ENCODE measurements at regions not wholly inside any gene's neighbourhood (a gene's known extent, or its start where the extent isn't known, plus 50 kb on each side); places are given as distances from the start of the nearest gene placed in this dataset.

DNA sequence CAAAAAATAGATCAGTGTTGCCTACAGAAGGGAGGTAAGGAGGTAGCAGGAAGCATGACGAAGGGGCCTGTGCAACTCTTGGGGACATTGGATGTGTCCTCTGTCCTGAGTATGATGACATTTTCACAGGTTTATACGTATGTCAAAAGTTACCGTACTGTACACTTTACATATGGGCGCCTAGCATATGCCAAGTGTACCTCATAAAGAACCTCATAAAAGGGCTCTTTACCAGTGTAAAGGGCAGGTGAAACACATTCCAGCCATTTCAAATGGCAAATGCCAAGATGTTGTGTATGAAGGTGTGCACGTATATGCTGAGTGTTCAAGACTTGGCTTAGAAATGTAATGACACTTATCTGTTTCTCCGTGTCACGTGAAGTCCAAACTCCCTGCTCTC lies 573.4 kb downstream of the EFNB2 start:
- Histone ChIP-seq H3K9ac (no peak overlapping the region), H3K4me1 (no peaks in the 10 kb centered on the region), H3K4me3 (no peak overlapping the region), H3K4me2 (no peak overlapping the region), H3K27me3 (no peaks in the 10 kb centered on the region), H3K9me3 (no peaks in the 10 kb centered on the region), H3K36me3 (no peaks in the 10 kb centered on the region), H3K27ac (no peak overlapping the region), H4K20me1 (no peaks in the 10 kb centered on the region)
- no peak for TF ChIP-seq Cebpa-rat (IDR thresholded peaks at IDR 0.05)

DNA sequence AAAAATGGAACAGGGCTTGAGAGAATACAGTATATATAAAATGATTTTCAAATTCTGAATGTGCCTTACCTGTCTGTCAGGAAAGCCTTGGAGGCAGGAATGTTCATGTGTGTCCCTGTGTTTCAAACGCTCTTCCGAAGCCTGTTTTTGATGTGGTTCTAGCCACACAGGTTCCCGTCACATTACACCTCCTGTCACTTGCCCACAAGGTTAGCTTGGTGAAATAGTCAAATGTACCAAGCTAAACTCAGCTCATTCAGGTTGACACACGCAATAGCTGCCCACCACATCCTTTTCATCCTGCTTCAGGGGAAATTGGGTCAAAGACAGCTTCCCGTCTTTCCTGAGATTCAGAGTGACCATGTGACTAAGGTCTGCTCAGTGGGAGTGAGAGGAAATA lies 574.0 kb downstream of the EFNB2 start:
- H3K36me3 ChIP-seq: no peaks in the 10 kb centered on the region
- H3K27me3 ChIP-seq: no peaks in the 10 kb centered on the region
- no peaks in the 10 kb centered on the region for H3K9me3 ChIP-seq
- no peaks in the 10 kb centered on the region for H4K20me1 ChIP-seq
- no peaks in the 10 kb centered on the region for H3K4me1 ChIP-seq
- no peak overlapping the region for H3K4me3 ChIP-seq
- no peak overlapping the region for H3K4me2 ChIP-seq
- no peak overlapping the region for H3K9ac ChIP-seq
- no peak for TF ChIP-seq Cebpa-rat (IDR thresholded peaks at IDR 0.05)
- H3K27ac ChIP-seq: no peak overlapping the region

GRCh38 chr13:105960326-105960725 lies 575.1 kb downstream of the EFNB2 start:
- Histone ChIP-seq H3K9ac (no peak overlapping the region), H3K36me3 (no peaks in the 10 kb centered on the region), H4K20me1 (no peaks in the 10 kb centered on the region), H3K9me3 (no peaks in the 10 kb centered on the region), H3K4me2 (no peak overlapping the region), H3K27ac (no peak overlapping the region), H3K4me3 (no peak overlapping the region), H3K27me3 (no peaks in the 10 kb centered on the region), H3K4me1 (no peaks in the 10 kb centered on the region)
- TF ChIP-seq Cebpa-rat (IDR thresholded peaks at IDR 0.05): no peak

- Histone ChIP-seq H3K4me3 (no peak overlapping the region), H3K27me3 (no peaks in the 10 kb centered on the region), H3K9ac (no peak overlapping the region), H3K4me2 (no peak overlapping the region), H3K9me3 (no peaks in the 10 kb centered on the region), H4K20me1 (no peaks in the 10 kb centered on the region), H3K36me3 (no peaks in the 10 kb centered on the region), H3K4me1 (no peaks in the 10 kb centered on the region), H3K27ac (no peak overlapping the region)
- TF ChIP-seq Cebpa-rat (IDR thresholded peaks at IDR 0.05): no peak
Observed at GRCh38 chr13:105959876-105960275, 575.6 kb downstream of the EFNB2 start.

GRCh38 chr13:105957769-105958438 lies 577.6 kb downstream of the EFNB2 start:
- Histone ChIP-seq H3K9me3 (no peaks in the 10 kb centered on the region), H3K4me1 (no peaks in the 10 kb centered on the region), H3K27ac (no peak overlapping the region), H4K20me1 (no peaks in the 10 kb centered on the region), H3K27me3 (no peaks in the 10 kb centered on the region), H3K4me2 (no peak overlapping the region), H3K9ac (no peak overlapping the region), H3K36me3 (no peaks in the 10 kb centered on the region), H3K4me3 (no peak overlapping the region)
- TF ChIP-seq Cebpa-rat (IDR thresholded peaks at IDR 0.05): no peak

- no peaks in the 10 kb centered on the region for H3K36me3 ChIP-seq
- no peak overlapping the region for H3K27ac ChIP-seq
- TF ChIP-seq Cebpa-rat (IDR thresholded peaks at IDR 0.05): no peak
- no peaks in the 10 kb centered on the region for H3K9me3 ChIP-seq
- H4K20me1 ChIP-seq: no peaks in the 10 kb centered on the region
- no peak overlapping the region for H3K4me2 ChIP-seq
- no peaks in the 10 kb centered on the region for H3K27me3 ChIP-seq
- no peak overlapping the region for H3K9ac ChIP-seq
- H3K4me1 ChIP-seq: no peaks in the 10 kb centered on the region
- H3K4me3 ChIP-seq: no peak overlapping the region
Observed at GRCh38 chr13:105956921-105957320, 578.5 kb downstream of the EFNB2 start.

- Histone ChIP-seq H4K20me1 (no peaks in the 10 kb centered on the region), H3K27ac (no peak overlapping the region), H3K36me3 (no peaks in the 10 kb centered on the region), H3K4me2 (no peak overlapping the region), H3K4me3 (no peak overlapping the region), H3K9me3 (no peaks in the 10 kb centered on the region), H3K27me3 (no peaks in the 10 kb centered on the region), H3K4me1 (no peaks in the 10 kb centered on the region), H3K9ac (no peak overlapping the region)
- TF ChIP-seq Cebpa-rat (IDR thresholded peaks at IDR 0.05): no peak
Observed at GRCh38 chr13:105952973-105953290, 582.5 kb downstream of the EFNB2 start.

GRCh38 chr13:105952233-105952972 lies 583.1 kb downstream of the EFNB2 start:
- H3K9me3 ChIP-seq: no peaks in the 10 kb centered on the region
- no peaks in the 10 kb centered on the region for H3K4me1 ChIP-seq
- H4K20me1 ChIP-seq: no peaks in the 10 kb centered on the region
- no peak overlapping the region for H3K4me2 ChIP-seq
- H3K4me3 ChIP-seq: no peak overlapping the region
- H3K36me3 ChIP-seq: no peaks in the 10 kb centered on the region
- no peak for TF ChIP-seq Cebpa-rat (IDR thresholded peaks at IDR 0.05)
- H3K27ac ChIP-seq: no peak overlapping the region
- H3K27me3 ChIP-seq: no peaks in the 10 kb centered on the region
- H3K9ac ChIP-seq: no peak overlapping the region

DNA sequence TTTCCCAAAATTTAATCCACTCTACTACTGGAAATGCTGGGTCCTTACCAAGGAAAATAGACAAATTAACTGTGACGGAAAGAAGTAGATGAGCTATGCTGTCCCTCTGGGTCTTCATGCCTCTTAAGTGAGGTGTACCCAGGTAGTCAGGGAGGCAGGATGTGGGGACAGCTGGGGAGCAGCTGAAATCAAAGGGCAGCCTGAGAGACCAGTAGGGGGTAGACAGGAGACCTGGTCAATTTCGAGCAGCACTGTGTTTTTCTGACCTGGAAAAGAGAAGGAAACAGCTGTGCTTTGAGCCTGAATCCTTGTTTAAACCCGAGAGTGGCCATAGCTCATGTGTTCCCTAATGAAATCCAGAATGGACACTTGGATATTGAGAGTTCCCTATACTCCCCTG lies 587.3 kb downstream of the EFNB2 start:
- TF ChIP-seq Cebpa-rat (IDR thresholded peaks at IDR 0.05): no peak
- no peak overlapping the region for H3K4me2 ChIP-seq
- no peak overlapping the region for H3K27ac ChIP-seq
- H3K27me3 ChIP-seq: no peaks in the 10 kb centered on the region
- no peaks in the 10 kb centered on the region for H3K36me3 ChIP-seq
- H4K20me1 ChIP-seq: no peaks in the 10 kb centered on the region
- no peaks in the 10 kb centered on the region for H3K4me1 ChIP-seq
- H3K9me3 ChIP-seq: no peaks in the 10 kb centered on the region
- no peak overlapping the region for H3K9ac ChIP-seq
- H3K4me3 ChIP-seq: no peak overlapping the region

- H3K4me2 ChIP-seq: no peak overlapping the region
- no peak overlapping the region for H3K4me3 ChIP-seq
- no peak overlapping the region for H3K9ac ChIP-seq
- no peak overlapping the region for H3K27ac ChIP-seq
- TF ChIP-seq Cebpa-rat (IDR thresholded peaks at IDR 0.05): no peak
- H3K9me3 ChIP-seq: no peaks in the 10 kb centered on the region
- H3K27me3 ChIP-seq: no peaks in the 10 kb centered on the region
- H3K36me3 ChIP-seq: no peaks in the 10 kb centered on the region
- no peaks in the 10 kb centered on the region for H4K20me1 ChIP-seq
- H3K4me1 ChIP-seq: peaks cover 13% of the 10 kb centered on the region
Observed at GRCh38 chr13:105940882-105941281, 594.6 kb downstream of the EFNB2 start.
